HCT116 (cell line): ENCODE measurements at regions not wholly inside any gene's neighbourhood (a gene's known extent, or its start where the extent isn't known, plus 50 kb on each side); places are given as distances from the start of the nearest gene placed in this dataset.

Experiments used
- ATF3 ChIP-seq: IDR thresholded peaks from 2 replicates; pipeline ENCODE4 v1.6.1; 2012
- CBX3 ChIP-seq: IDR thresholded peaks from 2 replicates; pipeline ENCODE4 v1.6.1; 2012; ENCODE audit warnings: low read depth
- CEBPB ChIP-seq: IDR thresholded peaks from 2 replicates; pipeline ENCODE4 v1.6.1; 2012; ENCODE audit warnings: low read depth
- EGR1 ChIP-seq: IDR thresholded peaks from 2 replicates; pipeline ENCODE4 v1.6.1; 2012; ENCODE audit warnings: low read depth
- EZH2phosphoT487 ChIP-seq: fragments of 200-600 bp; IDR thresholded peaks from 2 replicates; pipeline ENCODE4 v1.6.1; 2018; ENCODE audit warnings: antibody characterized with exemption, borderline replicate concordance
- JUND ChIP-seq: IDR thresholded peaks from 2 replicates; pipeline ENCODE4 v1.6.1; 2012
- POLR2A ChIP-seq: IDR thresholded peaks from 2 replicates; pipeline ENCODE4 v1.7.0; 2011; ENCODE audit warnings: borderline replicate concordance; ENCODE audit not compliant: insufficient read depth, insufficient read length; ENCODE audit errors: extremely low read depth
- POLR2AphosphoS5 ChIP-seq: IDR thresholded peaks from 2 replicates; pipeline ENCODE4 v1.6.1; 2011; ENCODE audit warnings: mild to moderate bottlenecking, low read depth, low read length, moderate library complexity
- SIN3A ChIP-seq: IDR thresholded peaks from 2 replicates; pipeline ENCODE4 v1.6.1; 2012; ENCODE audit warnings: low read depth
- SP1 ChIP-seq: IDR thresholded peaks from 2 replicates; pipeline ENCODE4 v1.6.1; 2012; ENCODE audit warnings: low read depth
- TCF7L2 ChIP-seq: IDR thresholded peaks from 2 replicates; pipeline ENCODE4 v1.7.0; 2011; ENCODE audit warnings: borderline replicate concordance, inconsistent platforms; ENCODE audit not compliant: insufficient read depth, insufficient read length; ENCODE audit errors: extremely low read depth
- YY1 ChIP-seq: IDR thresholded peaks from 2 replicates; pipeline ENCODE4 v1.6.1; 2011; ENCODE audit warnings: low read length, low read depth, moderate library complexity, mild to moderate bottlenecking; ENCODE audit not compliant: insufficient replicate concordance; ENCODE audit errors: extremely low read depth
- ZNF274 ChIP-seq: fragments of 200-500 bp; sonication (Bioruptor generic); IDR thresholded peaks from 2 replicates; pipeline ENCODE4 v1.6.1; 2014; ENCODE audit warnings: mild to moderate bottlenecking, low read depth, low read length, inconsistent platforms
- TF ChIP-seq, protein P1 (sequence below): IDR thresholded peaks from 2 replicates; pipeline ENCODE4 v1.6.1; 2011; ENCODE audit warnings: mild to moderate bottlenecking, low read length, moderate library complexity; ENCODE audit not compliant: insufficient replicate concordance; ENCODE audit errors: extremely low read depth
- TF ChIP-seq, protein P2 (sequence below): IDR thresholded peaks from 2 replicates; pipeline ENCODE4 v1.6.1; 2012

DNA sequence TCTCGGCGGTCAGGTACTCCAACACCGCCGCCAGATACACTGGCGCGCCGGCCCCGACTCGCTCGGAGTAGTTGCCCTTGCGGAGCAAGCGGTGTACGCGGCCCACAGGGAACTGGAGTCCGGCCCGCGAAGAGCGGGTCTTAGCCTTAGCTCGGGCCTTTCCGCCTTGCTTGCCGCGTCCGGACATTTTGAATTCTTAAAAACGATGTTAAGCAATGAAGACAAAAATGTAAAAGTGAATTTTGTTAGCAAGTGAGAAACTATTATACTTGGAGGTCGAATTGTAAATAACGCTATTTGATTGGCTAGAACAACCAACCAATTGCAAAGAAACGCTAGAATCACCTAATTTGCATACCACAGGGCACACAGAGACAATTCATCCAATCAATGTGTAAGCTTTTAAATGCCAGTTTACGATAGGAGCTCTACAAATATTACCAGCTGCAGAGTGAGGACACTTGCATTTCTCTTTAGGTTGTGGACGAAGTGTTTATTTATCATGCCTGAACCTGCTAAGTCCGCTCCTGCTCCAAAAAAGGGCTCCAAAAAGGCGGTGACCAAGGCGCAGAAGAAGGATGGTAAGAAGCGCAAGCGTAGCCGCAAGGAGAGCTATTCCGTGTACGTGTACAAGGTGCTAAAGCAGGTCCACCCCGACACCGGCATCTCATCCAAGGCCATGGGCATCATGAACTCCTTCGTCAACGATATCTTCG, 112.0 kb downstream of the HFE start (continued):
- TF ChIP-seq, protein P1, sequence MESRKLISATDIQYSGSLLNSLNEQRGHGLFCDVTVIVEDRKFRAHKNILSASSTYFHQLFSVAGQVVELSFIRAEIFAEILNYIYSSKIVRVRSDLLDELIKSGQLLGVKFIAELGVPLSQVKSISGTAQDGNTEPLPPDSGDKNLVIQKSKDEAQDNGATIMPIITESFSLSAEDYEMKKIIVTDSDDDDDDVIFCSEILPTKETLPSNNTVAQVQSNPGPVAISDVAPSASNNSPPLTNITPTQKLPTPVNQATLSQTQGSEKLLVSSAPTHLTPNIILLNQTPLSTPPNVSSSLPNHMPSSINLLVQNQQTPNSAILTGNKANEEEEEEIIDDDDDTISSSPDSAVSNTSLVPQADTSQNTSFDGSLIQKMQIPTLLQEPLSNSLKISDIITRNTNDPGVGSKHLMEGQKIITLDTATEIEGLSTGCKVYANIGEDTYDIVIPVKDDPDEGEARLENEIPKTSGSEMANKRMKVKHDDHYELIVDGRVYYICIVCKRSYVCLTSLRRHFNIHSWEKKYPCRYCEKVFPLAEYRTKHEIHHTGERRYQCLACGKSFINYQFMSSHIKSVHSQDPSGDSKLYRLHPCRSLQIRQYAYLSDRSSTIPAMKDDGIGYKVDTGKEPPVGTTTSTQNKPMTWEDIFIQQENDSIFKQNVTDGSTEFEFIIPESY, result peak; percentile 70
- TF ChIP-seq EZH2phosphoT487 (no peak), YY1 (peak; percentile 72), POLR2A (peak; percentile 95), JUND (peak; percentile 38; the same call in 1 of the 2 replicates), ATF3 (no peak), SIN3A (peak; percentile 97), ZNF274 (no peak), SP1 (peak; percentile 94), CEBPB (peak; percentile 73), TCF7L2 (no peak), EGR1 (no peak), CBX3 (no peak), POLR2AphosphoS5 (peak; percentile 91)
- TF ChIP-seq, protein P2, sequence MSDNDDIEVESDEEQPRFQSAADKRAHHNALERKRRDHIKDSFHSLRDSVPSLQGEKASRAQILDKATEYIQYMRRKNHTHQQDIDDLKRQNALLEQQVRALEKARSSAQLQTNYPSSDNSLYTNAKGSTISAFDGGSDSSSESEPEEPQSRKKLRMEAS, result peak; percentile 27; the same call in 1 of the 2 replicates
